Neural progenitor cell (in vitro differentiated cells): ENCODE measurements at regions not wholly inside any gene's neighbourhood (a gene's known extent, or its start where the extent isn't known, plus 50 kb on each side); places are given as distances from the start of the nearest gene placed in this dataset.
A peak's percentile ranks its signal among the peaks of the same experiment; 100 is the strongest.

Source experiments
- CTCF ChIP-seq: fragments of 200-600 bp; sonication (generic); IDR thresholded peaks from 2 replicates; pipeline ENCODE4 v1.5.1; 2017; ENCODE audit warnings: antibody characterized with exemption, mild to moderate bottlenecking
- EZH2 ChIP-seq: fragments of 200-600 bp; sonication (generic); IDR thresholded peaks from 2 replicates; pipeline ENCODE4 v1.6.1; 2017; ENCODE audit warnings: antibody characterized with exemption, mild to moderate bottlenecking, moderate library complexity
- EZH2phosphoT487 ChIP-seq: fragments of 200-600 bp; sonication (generic); IDR thresholded peaks from 2 replicates; pipeline ENCODE4 v1.6.1; 2017; ENCODE audit warnings: antibody characterized with exemption

- peak; percentile 33 for TF ChIP-seq CTCF
- TF ChIP-seq EZH2phosphoT487, result no peak
- TF ChIP-seq EZH2, result no peak
Observed at GRCh38 chr6:17012421-17013225, 89.2 kb upstream of the STMND1 start.
